IMR-90 (cell line): ENCODE measurements at regions not wholly inside any gene's neighbourhood (a gene's known extent, or its start where the extent isn't known, plus 50 kb on each side); places are given as distances from the start of the nearest gene placed in this dataset.

Experiments used
- ATAC-seq: fragments of 200-7000 bp; cut with Tn5 transposase; 2 replicates; pipeline ENCODE4 v1.9.1; 2020; ENCODE audit warnings: low read depth, mild to moderate bottlenecking, moderate library complexity
- BruUV-seq: library from RNA; stranded (reverse); fragments of 400-500 nt; replicated peaks from 2 replicates; lab custom pipeline; 2021; lab: Mats Ljungman, UMichigan
- CTCF ChIA-PET: fragments of 300-600 bp; formaldehyde crosslinking; extraction: SDS; loops from one replicate; lab custom pipeline; 2021; ENCODE audit warnings: antibody characterized with exemption; lab: Yijun Ruan, JAX
- POLR2A ChIA-PET: fragments of 300-600 bp; sonication (Branson Sonifier 250); formaldehyde crosslinking; loops from one replicate; lab custom pipeline; 2022; ENCODE audit warnings: antibody characterized with exemption; ENCODE audit not compliant: unreplicated experiment; lab: Charles Lee
- DNase-seq: peaks from one replicate; pipeline ENCODE4 v3.0.0; 2013
- H2AFZ ChIP-seq: replicated peaks from 2 replicates; pipeline ENCODE3; 2013; ENCODE audit warnings: low read length, mild to moderate bottlenecking; ENCODE audit not compliant: poor library complexity
- H2AK5ac ChIP-seq: 2 replicates; pipeline ENCODE4 v1.6.1; 2013; ENCODE audit warnings: low read depth, low read length, inconsistent platforms
- H2AK9ac ChIP-seq: replicated peaks from 2 replicates; pipeline ENCODE3; 2013; ENCODE audit warnings: mild to moderate bottlenecking, low read depth, low read length, moderate library complexity; ENCODE audit not compliant: poor library complexity
- H2BK120ac ChIP-seq: 2 replicates; pipeline ENCODE4 v1.6.1; 2013; ENCODE audit warnings: low read depth, low read length, inconsistent platforms
- H2BK15ac ChIP-seq: 3 replicates; pipeline ENCODE4 v1.6.1; 2013; ENCODE audit warnings: low read depth, low read length, inconsistent platforms
- H2BK20ac ChIP-seq: 2 replicates; pipeline ENCODE4 v1.6.1; 2013; ENCODE audit warnings: low read depth, mild to moderate bottlenecking, inconsistent platforms, low read length, moderate library complexity
- H2BK5ac ChIP-seq: 2 replicates; pipeline ENCODE4 v1.6.1; 2013; ENCODE audit warnings: mild to moderate bottlenecking, low read depth, low read length, inconsistent platforms; ENCODE audit not compliant: poor library complexity, severe bottlenecking
- H3K14ac ChIP-seq: replicated peaks from 2 replicates; pipeline ENCODE4 v1.6.1; 2013; ENCODE audit warnings: low read depth, low read length, inconsistent platforms
- H3K18ac ChIP-seq: 2 replicates; pipeline ENCODE4 v1.6.1; 2013; ENCODE audit warnings: low read depth, low read length, control low read depth
- H3K23ac ChIP-seq: 2 replicates; pipeline ENCODE4 v1.6.1; 2013; ENCODE audit warnings: low read depth, low read length, inconsistent platforms
- H3K27ac ChIP-seq: 2 replicates; pipeline ENCODE4 v1.5.1; 2013; ENCODE audit warnings: mild to moderate bottlenecking, control low read depth, low read length; ENCODE audit not compliant: insufficient read depth
- H3K27me3 ChIP-seq: 2 replicates; pipeline ENCODE4 v1.6.1; 2013; ENCODE audit warnings: low read length; ENCODE audit not compliant: control insufficient read depth, insufficient read depth
- H3K36me3 ChIP-seq: 2 replicates; pipeline ENCODE4 v1.6.1; 2013; ENCODE audit warnings: low read length, mixed read lengths; ENCODE audit not compliant: control insufficient read depth, insufficient read depth
- H3K4ac ChIP-seq: 2 replicates; pipeline ENCODE4 v1.6.1; 2013; ENCODE audit warnings: low read depth, low read length, inconsistent platforms
- H3K4me1 ChIP-seq: 2 replicates; pipeline ENCODE4 v1.6.1; 2013; ENCODE audit warnings: low read length, mixed read lengths; ENCODE audit not compliant: control insufficient read depth, insufficient read depth
- H3K4me2 ChIP-seq: 2 replicates; pipeline ENCODE4 v1.6.1; 2013; ENCODE audit warnings: low read depth, mild to moderate bottlenecking, control low read depth, low read length, moderate library complexity
- H3K4me3 ChIP-seq: 2 replicates; pipeline ENCODE4 v1.5.1; 2013; ENCODE audit warnings: low read depth, mild to moderate bottlenecking, control low read depth, low read length, moderate library complexity; ENCODE audit not compliant: insufficient read depth
- H3K56ac ChIP-seq: 2 replicates; pipeline ENCODE4 v1.6.1; 2013; ENCODE audit warnings: low read length, inconsistent platforms; ENCODE audit not compliant: insufficient read depth; ENCODE audit errors: extremely low read depth
- H3K79me1 ChIP-seq, 2 experiments: 2 replicates each; pipeline ENCODE4 v1.6.1; 2013; ENCODE audit warnings: low read length in 2 of 2, inconsistent platforms in 1 of 2, low read depth in 1 of 2
- H3K9ac ChIP-seq: 2 replicates; pipeline ENCODE4 v1.6.1; 2013; ENCODE audit warnings: low read depth, low read length, control low read depth
- H3K9me1 ChIP-seq: 2 replicates; pipeline ENCODE4 v1.6.1; 2013; ENCODE audit warnings: low read length, inconsistent platforms; ENCODE audit not compliant: insufficient read depth
- H3K9me3 ChIP-seq: 2 replicates; pipeline ENCODE4 v1.6.1; 2013; ENCODE audit warnings: low read length; ENCODE audit not compliant: control insufficient read depth, insufficient read depth
- H4K20me1 ChIP-seq: 2 replicates; pipeline ENCODE4 v1.6.1; 2013; ENCODE audit warnings: low read length, inconsistent platforms; ENCODE audit not compliant: insufficient read depth
- H4K5ac ChIP-seq: 2 replicates; pipeline ENCODE4 v1.6.1; 2013; ENCODE audit warnings: mild to moderate bottlenecking, low read depth, low read length, control low read depth
- H4K8ac ChIP-seq, 2 experiments: 2 replicates each; pipeline ENCODE4 v1.6.1; 2013; ENCODE audit warnings: low read depth in 2 of 2, low read length in 2 of 2, control low read depth in 1 of 2, inconsistent platforms in 1 of 2
- H4K91ac ChIP-seq: 2 replicates; pipeline ENCODE4 v1.6.1; 2013; ENCODE audit warnings: low read depth, low read length, inconsistent platforms; ENCODE audit not compliant: insufficient read depth
- BHLHE40 ChIP-seq: fragments of 150-350 bp; IDR thresholded peaks from 2 replicates; pipeline ENCODE4 v1.6.1; 2016; ENCODE audit warnings: mild to moderate bottlenecking, low read depth, low read length
- CEBPB ChIP-seq: IDR thresholded peaks from 2 replicates; pipeline ENCODE4 v1.6.1; 2012; ENCODE audit warnings: low read depth, low read length, improper control_type of control experiment
- CTCF ChIP-seq: conservative IDR thresholded peaks from 2 replicates; pipeline ENCODE4 v1.5.1; 2012; ENCODE audit warnings: mild to moderate bottlenecking, low read depth, low read length, improper control_type of control experiment
- ELK1 ChIP-seq: fragments of 150-350 bp; IDR thresholded peaks from 2 replicates; pipeline ENCODE4 v1.6.1; 2016; ENCODE audit warnings: low read depth, mild to moderate bottlenecking, low read length, moderate library complexity, borderline replicate concordance
- RAD21 ChIP-seq: IDR thresholded peaks from 2 replicates; pipeline ENCODE4 v1.6.1; 2012; ENCODE audit warnings: low read length, improper control_type of control experiment
- WGBS, 2 experiments: methylation state at CpG; one replicate each; pipeline versions ENCODE4 v1.1.5 to v1.1.7; 2013; ENCODE audit warnings: missing lambda C conversion rate in 2 of 2; ENCODE audit not compliant: insufficient read length in 1 of 2; ENCODE audit errors: extremely low coverage in 2 of 2; 5-methylcytosine and 5-hydroxymethylcytosine counted together
- dilution Hi-C: fragments of 300-500 bp; cut with HindIII; formaldehyde crosslinking; loops from one replicate; pipeline ENCODE4 v1.14.3; 2018; ENCODE audit warnings: low sequenced_read_pairs; ENCODE audit not compliant: unreplicated experiment
- in situ Hi-C: fragments of 300-500 bp; cut with MboI; formaldehyde crosslinking; loops from 3 replicates; pipeline ENCODE4 v1.14.3; 2019; ENCODE audit warnings: low sequenced_read_pairs, inconsistent platforms, mixed read lengths
- intact Hi-C: fragments of 100-400 bp; cut with micrococcal nuclease; formaldehyde crosslinking; loops from 2 replicates; pipeline ENCODE4 v1.10.0; 2022

DNA sequence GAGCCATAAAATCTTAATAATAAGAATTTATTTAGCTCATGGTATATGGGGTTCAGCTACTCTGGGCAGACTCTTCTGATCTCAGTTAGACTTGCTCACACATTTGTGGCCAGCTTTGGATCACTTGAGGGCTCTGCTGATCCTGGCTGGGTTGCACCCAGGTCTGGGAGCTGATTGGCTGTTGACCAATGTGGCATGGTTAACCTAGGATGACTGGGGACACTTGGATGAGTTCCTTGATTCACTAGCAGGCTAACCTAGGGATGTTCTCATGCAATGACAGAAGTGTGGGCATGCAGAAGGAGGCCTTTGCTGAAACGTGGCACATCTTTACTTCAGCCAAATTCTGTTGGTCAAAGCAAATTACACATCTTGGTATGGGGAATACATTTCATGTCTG, 569.5 kb downstream of the UTRN start:
- Histone ChIP-seq H3K18ac (no peak overlapping the region), H4K5ac (no peak overlapping the region), H3K9me1 (no peaks in the 10 kb centered on the region; the same call in 1 of the 2 replicates), H2BK20ac (no peak overlapping the region), H2AFZ (no peak overlapping the region), H3K14ac (no peak overlapping the region), H3K79me1 (no peaks in the 10 kb centered on the region), H4K91ac (no peak overlapping the region), H2AK9ac (no peak overlapping the region), H3K4me2 (no peak overlapping the region), H3K4me3 (no peak overlapping the region), H2BK120ac (no peak overlapping the region), H3K9ac (no peak overlapping the region), H3K27me3 (no peaks in the 10 kb centered on the region), H3K9me3 (no peaks in the 10 kb centered on the region), H4K8ac (no peak overlapping the region), H3K23ac (no peak overlapping the region), H3K56ac (no peak overlapping the region), H2BK5ac (no peak overlapping the region), H2BK15ac (no peak overlapping the region), H4K20me1 (no peaks in the 10 kb centered on the region), H3K4ac (no peak overlapping the region), H2AK5ac (no peak overlapping the region), H3K36me3 (no peaks in the 10 kb centered on the region), H3K4me1 (no peaks in the 10 kb centered on the region), H3K27ac (no peak overlapping the region)
- in situ Hi-C loops = no loop called here
- dilution Hi-C loops = no loop called here
- CTCF ChIA-PET = no interaction called here
- intact Hi-C loops = no loop called here
- no TSS peak for BruUV-seq
- ATAC-seq = no peak
- POLR2A ChIA-PET = no interaction called here
- DNase-seq = no peak
- WGBS, 2 experiments = no CpG with 5 or more reads among the region's 1 CpG
- TF ChIP-seq BHLHE40 (no peak), CTCF (no peak), CEBPB (no peak), ELK1 (no peak), RAD21 (no peak)
